HCT116 (cell line): ENCODE measurements at regions not wholly inside any gene's neighbourhood (a gene's known extent, or its start where the extent isn't known, plus 50 kb on each side); places are given as distances from the start of the nearest gene placed in this dataset.

ENCODE experiments used
- ATAC-seq: fragments of 200-7000 bp; cut with Tn5 transposase; 2 replicates; pipeline ENCODE4 v1.9.1; 2020; ENCODE audit warnings: mild to moderate bottlenecking, moderate library complexity
- BruUV-seq: library from RNA; stranded (reverse); fragments of 400-500 nt; replicated peaks from 2 replicates; lab custom pipeline; 2021; lab: Mats Ljungman, UMichigan
- CTCF ChIA-PET: fragments of 300-600 bp; sonication (Branson Sonifier 250); formaldehyde crosslinking; loops from one replicate; lab custom pipeline; 2021; ENCODE audit warnings: antibody characterized with exemption; lab: Charles Lee
- POLR2A ChIA-PET: fragments of 300-600, 350-600 bp; sonication (Branson Sonifier 250); formaldehyde crosslinking; loops from one replicate; lab custom pipeline; 2021; ENCODE audit warnings: antibody characterized with exemption; lab: Charles Lee
- RAD21 ChIA-PET, 2 experiments: fragments of 300-600 bp; sonication (Branson Sonifier 250); formaldehyde crosslinking; loops; one replicate each; lab custom pipeline; 2023; ENCODE audit warnings: low total read pairs in 2 of 2; ENCODE audit not compliant: uncharacterized antibody in 2 of 2, unreplicated experiment in 2 of 2, low non-redundant PET in 1 of 2; lab: Charles Lee
- DNase-seq: peaks from one replicate; pipeline ENCODE4 v3.0.0-alpha.2; 2010; ENCODE audit warnings: low read depth, low spot score
- H2AFZ ChIP-seq: fragments of 200-600 bp; shearing (Covaris generic), sonication (generic); 2 replicates; pipeline ENCODE4 v1.6.1; 2017; ENCODE audit warnings: low read depth, mixed run types, mixed read lengths, antibody characterized with exemption, low read length; ENCODE audit not compliant: poor library complexity, severe bottlenecking
- H3K27ac ChIP-seq: 2 replicates; pipeline ENCODE4 v1.5.1; 2012; ENCODE audit warnings: low read depth, low read length
- H3K27me3 ChIP-seq: fragments of 200-600 bp; sonication (generic); 2 replicates; pipeline ENCODE4 v1.6.1; 2016; ENCODE audit warnings: mixed run types, low read length, mixed read lengths; ENCODE audit not compliant: insufficient read depth
- H3K36me3 ChIP-seq, 2 experiments: fragments of 200-500 bp in 1 of 2; fragments of 200-600 bp in 1 of 2; sonication (Bioruptor generic) in 1 of 2; sonication (generic) in 1 of 2; 2 replicates each; pipeline versions ENCODE4 v1.5.1 to v1.6.1; 2014 to 2016; ENCODE audit warnings: low read length in 2 of 2, inconsistent platforms in 1 of 2, mixed read lengths in 1 of 2, mixed run types in 1 of 2; ENCODE audit not compliant: insufficient read depth in 2 of 2, control insufficient read depth in 1 of 2
- H3K4me1 ChIP-seq, 2 experiments: fragments of 200-600 bp in 1 of 2; sonication (generic) in 1 of 2; 2 replicates each; pipeline versions ENCODE4 v1.5.1 to v1.6.1; 2012 to 2017; ENCODE audit warnings: low read length in 2 of 2, inconsistent platforms in 1 of 2, mild to moderate bottlenecking in 1 of 2, mixed read lengths in 1 of 2, mixed run types in 1 of 2, moderate library complexity in 1 of 2; ENCODE audit not compliant: insufficient read depth in 2 of 2, control insufficient read depth in 1 of 2
- H3K4me2 ChIP-seq: fragments of 200-600 bp; sonication (generic); 2 replicates; pipeline ENCODE4 v1.6.1; 2017; ENCODE audit warnings: mixed run types, low read length, mixed read lengths
- H3K4me3 ChIP-seq, 2 experiments: fragments of 200-600 bp in 1 of 2; sonication (generic) in 1 of 2; replicated peaks in 1 of 2; 2 replicates each; pipeline ENCODE4 v1.5.1; 2011 to 2016; ENCODE audit warnings: low read length in 2 of 2, control low read depth in 1 of 2, low read depth in 1 of 2, mild to moderate bottlenecking in 1 of 2, mixed read lengths in 1 of 2, mixed run types in 1 of 2
- H3K79me2 ChIP-seq: fragments of 200-600 bp; sonication (generic); 2 replicates; pipeline ENCODE4 v1.6.1; 2017; ENCODE audit warnings: mild to moderate bottlenecking, mixed run types, low read length, moderate library complexity, mixed read lengths; ENCODE audit not compliant: insufficient read depth
- H3K9ac ChIP-seq: fragments of 200-600 bp; sonication (generic); 2 replicates; pipeline ENCODE4 v1.6.1; 2016; ENCODE audit warnings: low read length, mixed read lengths
- H3K9me2 ChIP-seq: fragments of 200-600 bp; sonication (generic), shearing (Covaris generic); 2 replicates; pipeline ENCODE4 v1.6.1; 2017; ENCODE audit warnings: mixed run types, mild to moderate bottlenecking, moderate library complexity; ENCODE audit not compliant: insufficient read depth
- H3K9me3 ChIP-seq, 2 experiments: fragments of 200-500 bp in 1 of 2; fragments of 200-600 bp in 1 of 2; sonication (Bioruptor generic) in 1 of 2; sonication (generic) in 1 of 2; 2 replicates each; pipeline ENCODE4 v1.6.1; 2014 to 2017; ENCODE audit warnings: low read length in 2 of 2, mixed read lengths in 2 of 2, inconsistent platforms in 1 of 2, low read depth in 1 of 2, mild to moderate bottlenecking in 1 of 2, mixed run types in 1 of 2, moderate library complexity in 1 of 2; ENCODE audit not compliant: control insufficient read depth in 1 of 2, insufficient read depth in 1 of 2
- H4K20me1 ChIP-seq: fragments of 200-600 bp; sonication (generic), shearing (Covaris generic); 2 replicates; pipeline ENCODE4 v1.6.1; 2017; ENCODE audit warnings: mixed run types, mild to moderate bottlenecking, moderate library complexity; ENCODE audit not compliant: insufficient read depth
- EGR1 ChIP-seq: IDR thresholded peaks from 2 replicates; pipeline ENCODE4 v1.6.1; 2012; ENCODE audit warnings: low read depth
- POLR2A ChIP-seq: IDR thresholded peaks from 2 replicates; pipeline ENCODE4 v1.7.0; 2011; ENCODE audit warnings: borderline replicate concordance; ENCODE audit not compliant: insufficient read depth, insufficient read length; ENCODE audit errors: extremely low read depth
- YY1 ChIP-seq: IDR thresholded peaks from 2 replicates; pipeline ENCODE4 v1.6.1; 2011; ENCODE audit warnings: low read length, low read depth, moderate library complexity, mild to moderate bottlenecking; ENCODE audit not compliant: insufficient replicate concordance; ENCODE audit errors: extremely low read depth
- ZFX ChIP-seq: fragments of 450-650 bp; IDR thresholded peaks from 2 replicates; pipeline ENCODE4 v1.6.1; 2017
- intact Hi-C: fragments of 100-400 bp; cut with micrococcal nuclease; formaldehyde crosslinking; loops from 2 replicates; pipeline ENCODE4 v1.10.0; 2022
- TF ChIP-seq, protein P1 (sequence below): IDR thresholded peaks from 2 replicates; pipeline ENCODE4 v1.6.1; 2012
- TF ChIP-seq, protein P2 (sequence below): IDR thresholded peaks from 2 replicates; pipeline ENCODE4 v1.6.1; 2012

DNA sequence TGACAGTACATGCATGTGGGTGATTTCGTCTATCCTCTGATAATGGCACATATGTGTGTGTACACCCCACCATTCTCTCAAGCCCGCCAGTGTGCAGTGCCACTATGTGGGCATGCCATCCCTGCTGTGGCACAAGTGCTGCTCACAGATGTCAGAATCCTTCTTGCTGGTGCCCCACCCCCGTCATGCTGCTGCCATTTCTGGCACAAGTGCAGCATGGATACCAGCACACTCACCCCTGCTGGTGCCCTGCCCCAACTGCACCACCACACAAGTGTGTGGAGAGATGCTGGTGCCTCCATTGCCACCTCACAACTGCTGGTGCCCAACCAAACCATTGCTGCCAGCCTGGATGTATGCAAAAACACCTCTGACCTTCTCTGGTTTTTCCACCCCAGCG lies 1133.8 kb downstream of the TECRL start:
- H3K79me2 ChIP-seq: no peaks in the 10 kb centered on the region
- no peaks in the 10 kb centered on the region for H3K36me3 ChIP-seq
- H3K9ac ChIP-seq: no peak overlapping the region
- no peaks in the 10 kb centered on the region for H3K9me2 ChIP-seq
- ATAC-seq (no peak), DNase-seq (no peak)
- BruUV-seq: no TSS peak
- TF ChIP-seq, protein P1, sequence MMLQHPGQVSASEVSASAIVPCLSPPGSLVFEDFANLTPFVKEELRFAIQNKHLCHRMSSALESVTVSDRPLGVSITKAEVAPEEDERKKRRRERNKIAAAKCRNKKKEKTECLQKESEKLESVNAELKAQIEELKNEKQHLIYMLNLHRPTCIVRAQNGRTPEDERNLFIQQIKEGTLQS: no peak
- ChIA-PET RAD21 (no interaction called here), CTCF (no interaction called here), POLR2A (no interaction called here)
- no peaks in the 10 kb centered on the region for H4K20me1 ChIP-seq
- H3K4me1 ChIP-seq: no peaks in the 10 kb centered on the region
- no peak overlapping the region for H2AFZ ChIP-seq
- H3K4me3 ChIP-seq: no peak overlapping the region
- H3K9me3 ChIP-seq: peaks cover 8 to 20% of the 10 kb centered on the region in 2 experiments; a peak in 2 of 4 replicates
- no peak overlapping the region for H3K27ac ChIP-seq
- intact Hi-C loops: no loop called here
- H3K4me2 ChIP-seq: no peak overlapping the region
- no peaks in the 10 kb centered on the region for H3K27me3 ChIP-seq

GRCh38 chr4:63269156-63269555 lies 1140.1 kb downstream of the TECRL start:
- no peak overlapping the region for H2AFZ ChIP-seq
- H3K27me3 ChIP-seq: no peaks in the 10 kb centered on the region
- H3K9ac ChIP-seq: no peak overlapping the region
- no peaks in the 10 kb centered on the region for H3K4me1 ChIP-seq
- no peak overlapping the region for H3K4me3 ChIP-seq
- no peaks in the 10 kb centered on the region for H3K9me2 ChIP-seq
- BruUV-seq: no TSS peak
- H3K27ac ChIP-seq: no peak overlapping the region
- H4K20me1 ChIP-seq: no peaks in the 10 kb centered on the region
- intact Hi-C loops: no loop called here
- ChIA-PET POLR2A (no interaction called here), RAD21 (no interaction called here), CTCF (no interaction called here)
- ATAC-seq (no peak), DNase-seq (no peak)
- TF ChIP-seq POLR2A (no peak), YY1 (no peak), EGR1 (no peak), ZFX (no peak)
- TF ChIP-seq, protein P2, sequence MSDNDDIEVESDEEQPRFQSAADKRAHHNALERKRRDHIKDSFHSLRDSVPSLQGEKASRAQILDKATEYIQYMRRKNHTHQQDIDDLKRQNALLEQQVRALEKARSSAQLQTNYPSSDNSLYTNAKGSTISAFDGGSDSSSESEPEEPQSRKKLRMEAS: no peak
- H3K36me3 ChIP-seq: no peaks in the 10 kb centered on the region
- peaks cover 6 to 14% of the 10 kb centered on the region in 2 experiments; a peak in 3 of 4 replicates for H3K9me3 ChIP-seq
- H3K79me2 ChIP-seq: no peaks in the 10 kb centered on the region
- no peak overlapping the region for H3K4me2 ChIP-seq
